Gastrocnemius medialis (tissue), 4 donors: ENCODE measurements at regions not wholly inside any gene's neighbourhood (a gene's known extent, or its start where the extent isn't known, plus 50 kb on each side); places are given as distances from the start of the nearest gene placed in this dataset.

ENCODE experiments used
- CTCF ChIP-seq, 5 experiments: fragments of 450-650 bp in 3 of 5; fragments of 200-600 bp in 2 of 5; sonication (generic) in 2 of 5; IDR thresholded peaks in 4 of 5; conservative IDR thresholded peaks in 1 of 5; 1 replicate in 4 of 5; 2 replicates in 1 of 5; pipeline ENCODE4 v1.5.1; 2016 to 2019; ENCODE audit warnings: antibody characterized with exemption in 5 of 5, mild to moderate bottlenecking in 3 of 5, moderate library complexity in 3 of 5
- POLR2A ChIP-seq, 2 donors: fragments of 450-650 bp; IDR thresholded peaks; one replicate each; pipeline ENCODE4 v1.6.1; 2017; ENCODE audit warnings: antibody characterized with exemption in 2 of 2, mild to moderate bottlenecking in 2 of 2, moderate library complexity in 2 of 2

- no peak for TF ChIP-seq CTCF (IDR thresholded peaks at IDR 0.05 in 4 of 5, conservative IDR thresholded peaks at IDR 0.05 in 1 of 5)
- no peak for TF ChIP-seq POLR2A (IDR thresholded peaks at IDR 0.05)
These were observed 572.0 kb upstream of the MAN1A1 start for GRCh38 chr6:119921491-119922010.
